IMR-90 (cell line): ENCODE measurements at regions not wholly inside any gene's neighbourhood (a gene's known extent, or its start where the extent isn't known, plus 50 kb on each side); places are given as distances from the start of the nearest gene placed in this dataset.

ENCODE experiments used
- ATAC-seq: fragments of 200-7000 bp; cut with Tn5 transposase; 2 replicates; pipeline ENCODE4 v1.9.1; 2020; ENCODE audit warnings: low read depth, mild to moderate bottlenecking, moderate library complexity
- BruUV-seq: library from RNA; stranded (reverse); fragments of 400-500 nt; replicated peaks from 2 replicates; lab custom pipeline; 2021; lab: Mats Ljungman, UMichigan
- CTCF ChIA-PET: fragments of 300-600 bp; formaldehyde crosslinking; extraction: SDS; loops from one replicate; lab custom pipeline; 2021; ENCODE audit warnings: antibody characterized with exemption; lab: Yijun Ruan, JAX
- POLR2A ChIA-PET: fragments of 300-600 bp; sonication (Branson Sonifier 250); formaldehyde crosslinking; loops from one replicate; lab custom pipeline; 2022; ENCODE audit warnings: antibody characterized with exemption; ENCODE audit not compliant: unreplicated experiment; lab: Charles Lee
- DNase-seq: peaks from one replicate; pipeline ENCODE4 v3.0.0; 2013
- H2AFZ ChIP-seq: replicated peaks from 2 replicates; pipeline ENCODE3; 2013; ENCODE audit warnings: low read length, mild to moderate bottlenecking; ENCODE audit not compliant: poor library complexity
- H2AK5ac ChIP-seq: 2 replicates; pipeline ENCODE4 v1.6.1; 2013; ENCODE audit warnings: low read depth, low read length, inconsistent platforms
- H2AK9ac ChIP-seq: replicated peaks from 2 replicates; pipeline ENCODE3; 2013; ENCODE audit warnings: mild to moderate bottlenecking, low read depth, low read length, moderate library complexity; ENCODE audit not compliant: poor library complexity
- H2BK120ac ChIP-seq: 2 replicates; pipeline ENCODE4 v1.6.1; 2013; ENCODE audit warnings: low read depth, low read length, inconsistent platforms
- H2BK15ac ChIP-seq: 3 replicates; pipeline ENCODE4 v1.6.1; 2013; ENCODE audit warnings: low read depth, low read length, inconsistent platforms
- H2BK20ac ChIP-seq: 2 replicates; pipeline ENCODE4 v1.6.1; 2013; ENCODE audit warnings: low read depth, mild to moderate bottlenecking, inconsistent platforms, low read length, moderate library complexity
- H2BK5ac ChIP-seq: 2 replicates; pipeline ENCODE4 v1.6.1; 2013; ENCODE audit warnings: mild to moderate bottlenecking, low read depth, low read length, inconsistent platforms; ENCODE audit not compliant: poor library complexity, severe bottlenecking
- H3K14ac ChIP-seq: replicated peaks from 2 replicates; pipeline ENCODE4 v1.6.1; 2013; ENCODE audit warnings: low read depth, low read length, inconsistent platforms
- H3K18ac ChIP-seq: 2 replicates; pipeline ENCODE4 v1.6.1; 2013; ENCODE audit warnings: low read depth, low read length, control low read depth
- H3K23ac ChIP-seq: 2 replicates; pipeline ENCODE4 v1.6.1; 2013; ENCODE audit warnings: low read depth, low read length, inconsistent platforms
- H3K27ac ChIP-seq: 2 replicates; pipeline ENCODE4 v1.5.1; 2013; ENCODE audit warnings: mild to moderate bottlenecking, control low read depth, low read length; ENCODE audit not compliant: insufficient read depth
- H3K27me3 ChIP-seq: 2 replicates; pipeline ENCODE4 v1.6.1; 2013; ENCODE audit warnings: low read length; ENCODE audit not compliant: control insufficient read depth, insufficient read depth
- H3K36me3 ChIP-seq: 2 replicates; pipeline ENCODE4 v1.6.1; 2013; ENCODE audit warnings: low read length, mixed read lengths; ENCODE audit not compliant: control insufficient read depth, insufficient read depth
- H3K4ac ChIP-seq: 2 replicates; pipeline ENCODE4 v1.6.1; 2013; ENCODE audit warnings: low read depth, low read length, inconsistent platforms
- H3K4me1 ChIP-seq: 2 replicates; pipeline ENCODE4 v1.6.1; 2013; ENCODE audit warnings: low read length, mixed read lengths; ENCODE audit not compliant: control insufficient read depth, insufficient read depth
- H3K4me2 ChIP-seq: 2 replicates; pipeline ENCODE4 v1.6.1; 2013; ENCODE audit warnings: low read depth, mild to moderate bottlenecking, control low read depth, low read length, moderate library complexity
- H3K4me3 ChIP-seq: 2 replicates; pipeline ENCODE4 v1.5.1; 2013; ENCODE audit warnings: low read depth, mild to moderate bottlenecking, control low read depth, low read length, moderate library complexity; ENCODE audit not compliant: insufficient read depth
- H3K56ac ChIP-seq: 2 replicates; pipeline ENCODE4 v1.6.1; 2013; ENCODE audit warnings: low read length, inconsistent platforms; ENCODE audit not compliant: insufficient read depth; ENCODE audit errors: extremely low read depth
- H3K79me1 ChIP-seq, 2 experiments: 2 replicates each; pipeline ENCODE4 v1.6.1; 2013; ENCODE audit warnings: low read length in 2 of 2, inconsistent platforms in 1 of 2, low read depth in 1 of 2
- H3K9ac ChIP-seq: 2 replicates; pipeline ENCODE4 v1.6.1; 2013; ENCODE audit warnings: low read depth, low read length, control low read depth
- H3K9me1 ChIP-seq: 2 replicates; pipeline ENCODE4 v1.6.1; 2013; ENCODE audit warnings: low read length, inconsistent platforms; ENCODE audit not compliant: insufficient read depth
- H3K9me3 ChIP-seq: 2 replicates; pipeline ENCODE4 v1.6.1; 2013; ENCODE audit warnings: low read length; ENCODE audit not compliant: control insufficient read depth, insufficient read depth
- H4K20me1 ChIP-seq: 2 replicates; pipeline ENCODE4 v1.6.1; 2013; ENCODE audit warnings: low read length, inconsistent platforms; ENCODE audit not compliant: insufficient read depth
- H4K5ac ChIP-seq: 2 replicates; pipeline ENCODE4 v1.6.1; 2013; ENCODE audit warnings: mild to moderate bottlenecking, low read depth, low read length, control low read depth
- H4K8ac ChIP-seq, 2 experiments: 2 replicates each; pipeline ENCODE4 v1.6.1; 2013; ENCODE audit warnings: low read depth in 2 of 2, low read length in 2 of 2, control low read depth in 1 of 2, inconsistent platforms in 1 of 2
- H4K91ac ChIP-seq: 2 replicates; pipeline ENCODE4 v1.6.1; 2013; ENCODE audit warnings: low read depth, low read length, inconsistent platforms; ENCODE audit not compliant: insufficient read depth
- BHLHE40 ChIP-seq: fragments of 150-350 bp; IDR thresholded peaks from 2 replicates; pipeline ENCODE4 v1.6.1; 2016; ENCODE audit warnings: mild to moderate bottlenecking, low read depth, low read length
- CEBPB ChIP-seq: IDR thresholded peaks from 2 replicates; pipeline ENCODE4 v1.6.1; 2012; ENCODE audit warnings: low read depth, low read length, improper control_type of control experiment
- CHD1 ChIP-seq: IDR thresholded peaks from 2 replicates; pipeline ENCODE4 v1.6.1; 2012; ENCODE audit warnings: low read depth, low read length, improper control_type of control experiment
- ELK1 ChIP-seq: fragments of 150-350 bp; IDR thresholded peaks from 2 replicates; pipeline ENCODE4 v1.6.1; 2016; ENCODE audit warnings: low read depth, mild to moderate bottlenecking, low read length, moderate library complexity, borderline replicate concordance
- FOS ChIP-seq: fragments of 150-350 bp; IDR thresholded peaks from 2 replicates; pipeline ENCODE4 v1.6.1; 2016; ENCODE audit warnings: low read depth, low read length
- MAZ ChIP-seq: IDR thresholded peaks from 2 replicates; pipeline ENCODE4 v1.6.1; 2012; ENCODE audit warnings: low read depth, mild to moderate bottlenecking, low read length, improper control_type of control experiment, moderate library complexity, borderline replicate concordance
- MXI1 ChIP-seq: IDR thresholded peaks from 2 replicates; pipeline ENCODE4 v1.6.1; 2012; ENCODE audit warnings: low read depth, mild to moderate bottlenecking, low read length, moderate library complexity, borderline replicate concordance
- NFE2L2 ChIP-seq: fragments of 150-350 bp; IDR thresholded peaks from 2 replicates; pipeline ENCODE4 v1.6.1; 2016; ENCODE audit warnings: low read depth, mild to moderate bottlenecking, low read length
- POLR2A ChIP-seq: IDR thresholded peaks from 2 replicates; pipeline ENCODE4 v1.6.1; 2012; ENCODE audit warnings: mild to moderate bottlenecking, low read depth, low read length
- RAD21 ChIP-seq: IDR thresholded peaks from 2 replicates; pipeline ENCODE4 v1.6.1; 2012; ENCODE audit warnings: low read length, improper control_type of control experiment
- RCOR1 ChIP-seq: IDR thresholded peaks from 2 replicates; pipeline ENCODE4 v1.6.1; 2012; ENCODE audit warnings: mild to moderate bottlenecking, low read length, improper control_type of control experiment; ENCODE audit not compliant: insufficient replicate concordance
- RFX5 ChIP-seq: IDR thresholded peaks from 2 replicates; pipeline ENCODE4 v1.8.0; 2012; ENCODE audit warnings: low read depth, mild to moderate bottlenecking, low read length, moderate library complexity
- whole genome bisulfite sequencing, 2 experiments: methylation state at CpG; one replicate each; pipeline versions ENCODE4 v1.1.5 to v1.1.7; 2013; ENCODE audit warnings: missing lambda C conversion rate in 2 of 2; ENCODE audit not compliant: insufficient read length in 1 of 2; ENCODE audit errors: extremely low coverage in 2 of 2; 5-methylcytosine and 5-hydroxymethylcytosine counted together
- dilution Hi-C: fragments of 300-500 bp; cut with HindIII; formaldehyde crosslinking; loops from one replicate; pipeline ENCODE4 v1.14.3; 2018; ENCODE audit warnings: low sequenced_read_pairs; ENCODE audit not compliant: unreplicated experiment
- in situ Hi-C: fragments of 300-500 bp; cut with MboI; formaldehyde crosslinking; loops from 3 replicates; pipeline ENCODE4 v1.14.3; 2019; ENCODE audit warnings: low sequenced_read_pairs, inconsistent platforms, mixed read lengths
- intact Hi-C: fragments of 100-400 bp; cut with micrococcal nuclease; formaldehyde crosslinking; loops from 2 replicates; pipeline ENCODE4 v1.10.0; 2022
- TF ChIP-seq, protein P1 (sequence below): conservative IDR thresholded peaks from 2 replicates; pipeline ENCODE4 v1.5.1; 2012; ENCODE audit warnings: mild to moderate bottlenecking, low read depth, low read length, improper control_type of control experiment

GRCh38 chr21:31429506-31429905 lies 85.4 kb upstream of the TIAM1 start:
- Histone ChIP-seq H3K4me3 (no peak overlapping the region), H3K4me2 (no peak overlapping the region), H3K56ac (no peak overlapping the region), H3K4me1 (no peaks in the 10 kb centered on the region), H4K20me1 (no peaks in the 10 kb centered on the region), H3K79me1 (no peaks in the 10 kb centered on the region), H2AK5ac (no peak overlapping the region), H4K91ac (no peak overlapping the region), H3K27me3 (no peaks in the 10 kb centered on the region), H4K5ac (no peak overlapping the region), H2BK5ac (no peak overlapping the region), H3K23ac (no peak overlapping the region), H3K18ac (no peak overlapping the region), H3K36me3 (no peaks in the 10 kb centered on the region), H2BK120ac (no peak overlapping the region), H2BK15ac (no peak overlapping the region), H2AK9ac (no peak overlapping the region), H3K9ac (no peak overlapping the region), H2BK20ac (no peak overlapping the region), H3K14ac (no peak overlapping the region), H4K8ac (no peak overlapping the region), H3K4ac (no peak overlapping the region), H3K9me1 (no peaks in the 10 kb centered on the region), H3K27ac (no peak overlapping the region), H3K9me3 (no peaks in the 10 kb centered on the region; the same call in 1 of the 2 replicates), H2AFZ (no peak overlapping the region)
- ChIA-PET POLR2A (no interaction called here), CTCF (no interaction called here)
- dilution Hi-C loops = no loop called here
- intact Hi-C loops = no loop called here
- in situ Hi-C loops = no loop called here
- DNase-seq = no peak
- TF ChIP-seq FOS = no peak
- TF ChIP-seq MAZ = no peak
- no peak for TF ChIP-seq RAD21
- no peak for TF ChIP-seq ELK1
- TF ChIP-seq POLR2A = no peak
- TF ChIP-seq RCOR1 = no peak
- TF ChIP-seq CHD1 = no peak
- no peak for TF ChIP-seq BHLHE40
- no peak for TF ChIP-seq RFX5
- no peak for TF ChIP-seq MXI1
- TF ChIP-seq, protein P1, sequence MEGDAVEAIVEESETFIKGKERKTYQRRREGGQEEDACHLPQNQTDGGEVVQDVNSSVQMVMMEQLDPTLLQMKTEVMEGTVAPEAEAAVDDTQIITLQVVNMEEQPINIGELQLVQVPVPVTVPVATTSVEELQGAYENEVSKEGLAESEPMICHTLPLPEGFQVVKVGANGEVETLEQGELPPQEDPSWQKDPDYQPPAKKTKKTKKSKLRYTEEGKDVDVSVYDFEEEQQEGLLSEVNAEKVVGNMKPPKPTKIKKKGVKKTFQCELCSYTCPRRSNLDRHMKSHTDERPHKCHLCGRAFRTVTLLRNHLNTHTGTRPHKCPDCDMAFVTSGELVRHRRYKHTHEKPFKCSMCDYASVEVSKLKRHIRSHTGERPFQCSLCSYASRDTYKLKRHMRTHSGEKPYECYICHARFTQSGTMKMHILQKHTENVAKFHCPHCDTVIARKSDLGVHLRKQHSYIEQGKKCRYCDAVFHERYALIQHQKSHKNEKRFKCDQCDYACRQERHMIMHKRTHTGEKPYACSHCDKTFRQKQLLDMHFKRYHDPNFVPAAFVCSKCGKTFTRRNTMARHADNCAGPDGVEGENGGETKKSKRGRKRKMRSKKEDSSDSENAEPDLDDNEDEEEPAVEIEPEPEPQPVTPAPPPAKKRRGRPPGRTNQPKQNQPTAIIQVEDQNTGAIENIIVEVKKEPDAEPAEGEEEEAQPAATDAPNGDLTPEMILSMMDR = no peak
- TF ChIP-seq NFE2L2 = no peak
- no peak for TF ChIP-seq CEBPB
- ATAC-seq = no peak
- BruUV-seq = no TSS peak
- WGBS, 2 experiments = 83% methylated on average over 2 of the region's 9 CpGs; no CpG with 5 or more reads in 1 of the 2 experiments
